Panc1 (cell line): ENCODE measurements at regions not wholly inside any gene's neighbourhood (a gene's known extent, or its start where the extent isn't known, plus 50 kb on each side); places are given as distances from the start of the nearest gene placed in this dataset.

Experiments used
- ATAC-seq: fragments of 200-7000 bp; cut with Tn5 transposase; 2 replicates; pipeline ENCODE4 v1.9.1; 2020; ENCODE audit warnings: mild to moderate bottlenecking, moderate library complexity
- BruUV-seq: library from RNA; stranded (reverse); fragments of 400-500 nt; replicated peaks from 2 replicates; lab custom pipeline; 2021; lab: Mats Ljungman, UMichigan
- CTCF ChIA-PET: fragments of 300-600 bp; sonication (Branson Sonifier 250); formaldehyde crosslinking; loops from one replicate; lab custom pipeline; 2022; ENCODE audit warnings: antibody characterized with exemption; lab: Charles Lee
- POLR2A ChIA-PET: fragments of 300-600 bp; sonication (Branson Sonifier 250); formaldehyde crosslinking; loops from one replicate; lab custom pipeline; 2022; ENCODE audit warnings: antibody characterized with exemption; lab: Charles Lee
- DNase-seq: peaks from one replicate; pipeline ENCODE4 v3.0.0-alpha.2; 2010; ENCODE audit warnings: low read depth, low spot score
- H3K27ac ChIP-seq: 2 replicates; pipeline ENCODE4 v1.5.1; 2011; ENCODE audit warnings: mild to moderate bottlenecking, low read length, inconsistent platforms
- H3K27me3 ChIP-seq: fragments of 200-500 bp; sonication (Bioruptor generic); 2 replicates; pipeline ENCODE4 v1.6.0; 2014; ENCODE audit warnings: low read length, inconsistent platforms; ENCODE audit not compliant: control insufficient read depth, insufficient read depth
- H3K36me3 ChIP-seq: fragments of 200-500 bp; sonication (Bioruptor generic); 2 replicates; pipeline ENCODE4 v1.5.1; 2014; ENCODE audit warnings: inconsistent platforms, mild to moderate bottlenecking, low read length, moderate library complexity; ENCODE audit not compliant: control insufficient read depth, insufficient read depth
- H3K4me1 ChIP-seq: 2 replicates; pipeline ENCODE4 v1.5.1; 2011; ENCODE audit warnings: inconsistent platforms, mild to moderate bottlenecking, low read length, moderate library complexity; ENCODE audit not compliant: control insufficient read depth, insufficient read depth
- H3K4me3 ChIP-seq, 2 experiments: 2 replicates each; pipeline ENCODE4 v1.5.1; 2011 to 2012; ENCODE audit warnings: low read depth in 2 of 2, low read length in 2 of 2, mild to moderate bottlenecking in 2 of 2, inconsistent platforms in 1 of 2, moderate library complexity in 1 of 2
- H3K9me3 ChIP-seq: fragments of 200-500 bp; sonication (Bioruptor generic); 2 replicates; pipeline ENCODE4 v1.5.1; 2014; ENCODE audit warnings: low read depth, mild to moderate bottlenecking, inconsistent platforms, low read length, moderate library complexity; ENCODE audit not compliant: control insufficient read depth, insufficient read depth
- POLR2AphosphoS5 ChIP-seq: IDR thresholded peaks from 2 replicates; pipeline ENCODE4 v1.6.1; 2012; ENCODE audit warnings: mild to moderate bottlenecking, low read depth, low read length, moderate library complexity
- SIN3A ChIP-seq: IDR thresholded peaks from 2 replicates; pipeline ENCODE4 v1.6.1; 2012; ENCODE audit warnings: low read depth, mild to moderate bottlenecking, low read length, moderate library complexity, borderline replicate concordance; ENCODE audit not compliant: insufficient read depth
- TCF7L2 ChIP-seq: IDR thresholded peaks from 2 replicates; pipeline ENCODE4 v1.6.1; 2011; ENCODE audit warnings: mild to moderate bottlenecking, low read depth, low read length, inconsistent platforms
- in situ Hi-C: cut with HindIII; loops from 2 replicates; pipeline ENCODE4 v1.10.0; 2016; ENCODE audit warnings: low sequenced_read_pairs, low pct_unique_long_range_greater_than_20kb
- intact Hi-C: fragments of 100-400 bp; cut with micrococcal nuclease; formaldehyde crosslinking; loops from one replicate; pipeline ENCODE4 v1.10.0; 2022; ENCODE audit not compliant: unreplicated experiment
- TF ChIP-seq, protein P1 (sequence below), 2 experiments: IDR thresholded peaks; 2 replicates each; pipeline ENCODE4 v1.6.1; 2011 to 2012; ENCODE audit warnings: low read depth in 2 of 2, control low read depth in 1 of 2, low read length in 1 of 2, mild to moderate bottlenecking in 1 of 2, moderate library complexity in 1 of 2; ENCODE audit not compliant: insufficient read depth in 1 of 2
- TF ChIP-seq, protein P2 (sequence below): fragments of 450-650 bp; IDR thresholded peaks from 2 replicates; pipeline ENCODE4 v1.5.1; 2017; ENCODE audit warnings: mild to moderate bottlenecking

DNA sequence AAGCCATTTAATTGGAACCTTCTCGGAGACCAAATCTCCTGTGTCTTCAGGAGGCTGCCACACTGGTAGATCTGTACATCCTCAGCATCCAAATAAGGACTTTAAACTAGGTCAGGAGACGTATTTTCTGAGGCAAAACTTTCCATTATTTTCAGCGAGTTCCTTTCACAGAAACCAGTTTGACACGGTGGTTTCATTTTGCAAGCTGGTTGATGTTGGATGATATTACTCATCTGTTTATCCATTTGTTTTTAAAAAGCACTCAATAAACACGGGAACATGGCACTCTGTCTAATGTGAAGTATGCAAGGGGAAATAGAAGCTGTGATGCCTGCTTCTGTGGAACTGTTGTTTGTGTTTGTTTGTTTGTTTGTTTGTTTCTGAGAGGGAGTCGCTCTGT is 199.6 kb downstream of the ERCC6L2 start:
- no peaks in the 10 kb centered on the region for H3K36me3 ChIP-seq
- in situ Hi-C loops: no loop called here
- H3K9me3 ChIP-seq: no peaks in the 10 kb centered on the region
- no TSS peak for BruUV-seq
- no peak for ATAC-seq
- ChIA-PET POLR2A (no interaction called here), CTCF (interaction anchor here (0.7 kb wide), 1 partner anchor 748 kb away, joined by 5 read pairs; no protein-coding TSS in a partner anchor)
- no peak for TF ChIP-seq TCF7L2
- TF ChIP-seq, protein P1, sequence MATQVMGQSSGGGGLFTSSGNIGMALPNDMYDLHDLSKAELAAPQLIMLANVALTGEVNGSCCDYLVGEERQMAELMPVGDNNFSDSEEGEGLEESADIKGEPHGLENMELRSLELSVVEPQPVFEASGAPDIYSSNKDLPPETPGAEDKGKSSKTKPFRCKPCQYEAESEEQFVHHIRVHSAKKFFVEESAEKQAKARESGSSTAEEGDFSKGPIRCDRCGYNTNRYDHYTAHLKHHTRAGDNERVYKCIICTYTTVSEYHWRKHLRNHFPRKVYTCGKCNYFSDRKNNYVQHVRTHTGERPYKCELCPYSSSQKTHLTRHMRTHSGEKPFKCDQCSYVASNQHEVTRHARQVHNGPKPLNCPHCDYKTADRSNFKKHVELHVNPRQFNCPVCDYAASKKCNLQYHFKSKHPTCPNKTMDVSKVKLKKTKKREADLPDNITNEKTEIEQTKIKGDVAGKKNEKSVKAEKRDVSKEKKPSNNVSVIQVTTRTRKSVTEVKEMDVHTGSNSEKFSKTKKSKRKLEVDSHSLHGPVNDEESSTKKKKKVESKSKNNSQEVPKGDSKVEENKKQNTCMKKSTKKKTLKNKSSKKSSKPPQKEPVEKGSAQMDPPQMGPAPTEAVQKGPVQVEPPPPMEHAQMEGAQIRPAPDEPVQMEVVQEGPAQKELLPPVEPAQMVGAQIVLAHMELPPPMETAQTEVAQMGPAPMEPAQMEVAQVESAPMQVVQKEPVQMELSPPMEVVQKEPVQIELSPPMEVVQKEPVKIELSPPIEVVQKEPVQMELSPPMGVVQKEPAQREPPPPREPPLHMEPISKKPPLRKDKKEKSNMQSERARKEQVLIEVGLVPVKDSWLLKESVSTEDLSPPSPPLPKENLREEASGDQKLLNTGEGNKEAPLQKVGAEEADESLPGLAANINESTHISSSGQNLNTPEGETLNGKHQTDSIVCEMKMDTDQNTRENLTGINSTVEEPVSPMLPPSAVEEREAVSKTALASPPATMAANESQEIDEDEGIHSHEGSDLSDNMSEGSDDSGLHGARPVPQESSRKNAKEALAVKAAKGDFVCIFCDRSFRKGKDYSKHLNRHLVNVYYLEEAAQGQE (IDR thresholded peaks at IDR 0.05; ENCODE audit: insufficient read depth in 1 of 2, low read depth in 2 of 2, low read length in 1 of 2): no peak
- TF ChIP-seq, protein P2, sequence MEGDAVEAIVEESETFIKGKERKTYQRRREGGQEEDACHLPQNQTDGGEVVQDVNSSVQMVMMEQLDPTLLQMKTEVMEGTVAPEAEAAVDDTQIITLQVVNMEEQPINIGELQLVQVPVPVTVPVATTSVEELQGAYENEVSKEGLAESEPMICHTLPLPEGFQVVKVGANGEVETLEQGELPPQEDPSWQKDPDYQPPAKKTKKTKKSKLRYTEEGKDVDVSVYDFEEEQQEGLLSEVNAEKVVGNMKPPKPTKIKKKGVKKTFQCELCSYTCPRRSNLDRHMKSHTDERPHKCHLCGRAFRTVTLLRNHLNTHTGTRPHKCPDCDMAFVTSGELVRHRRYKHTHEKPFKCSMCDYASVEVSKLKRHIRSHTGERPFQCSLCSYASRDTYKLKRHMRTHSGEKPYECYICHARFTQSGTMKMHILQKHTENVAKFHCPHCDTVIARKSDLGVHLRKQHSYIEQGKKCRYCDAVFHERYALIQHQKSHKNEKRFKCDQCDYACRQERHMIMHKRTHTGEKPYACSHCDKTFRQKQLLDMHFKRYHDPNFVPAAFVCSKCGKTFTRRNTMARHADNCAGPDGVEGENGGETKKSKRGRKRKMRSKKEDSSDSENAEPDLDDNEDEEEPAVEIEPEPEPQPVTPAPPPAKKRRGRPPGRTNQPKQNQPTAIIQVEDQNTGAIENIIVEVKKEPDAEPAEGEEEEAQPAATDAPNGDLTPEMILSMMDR: no peak
- TF ChIP-seq POLR2AphosphoS5: no peak
- TF ChIP-seq SIN3A: no peak
- no peak overlapping the region for H3K4me3 ChIP-seq
- DNase-seq: no peak
- H3K27ac ChIP-seq: no peak overlapping the region
- intact Hi-C loops: no loop called here
- no peaks in the 10 kb centered on the region for H3K4me1 ChIP-seq
- H3K27me3 ChIP-seq: no peaks in the 10 kb centered on the region

DNA sequence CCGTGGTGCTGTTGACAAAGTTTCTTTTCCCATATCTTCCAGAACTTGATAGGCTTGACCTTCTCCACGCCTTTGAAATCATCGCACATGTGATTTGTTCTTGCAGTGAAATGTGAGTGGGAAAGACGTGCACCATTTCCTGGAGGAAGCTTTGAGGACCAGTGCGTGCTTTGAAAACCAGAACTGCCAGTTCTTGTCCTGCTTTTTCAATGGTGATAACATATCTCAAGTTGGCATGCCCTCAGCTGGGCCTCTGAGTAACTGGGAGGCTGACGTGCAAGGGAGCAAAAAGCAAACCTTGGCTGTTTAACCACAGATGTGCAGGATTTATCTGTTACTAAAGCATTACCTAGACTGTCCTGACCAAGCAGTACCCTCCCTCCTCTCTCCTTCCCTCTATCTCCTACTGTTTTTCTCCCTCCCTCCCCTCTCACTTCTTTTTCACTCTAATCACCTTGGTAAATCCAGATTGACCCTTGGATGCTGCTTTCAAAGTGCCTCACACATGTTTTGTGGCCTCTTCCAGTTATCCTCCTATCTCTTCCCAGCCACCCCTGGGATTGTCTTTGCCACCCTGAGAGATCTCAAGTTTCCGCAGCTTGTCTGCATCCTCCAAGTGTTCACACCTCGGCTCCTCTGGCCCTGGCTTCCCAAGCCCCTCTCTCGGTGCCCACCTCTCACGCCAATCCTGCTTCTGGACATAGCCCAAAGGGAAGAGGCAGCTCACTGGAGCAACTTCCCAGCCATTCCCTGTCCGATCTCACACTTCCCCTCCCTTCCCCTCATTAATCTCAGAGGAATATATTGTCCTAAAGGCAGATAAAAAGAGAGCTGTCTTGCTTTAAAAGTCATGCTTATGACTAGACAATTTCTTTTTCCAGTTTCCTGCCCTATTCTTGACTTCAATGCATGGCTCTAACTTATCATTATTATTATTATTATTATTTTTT is 198.3 kb downstream of the ERCC6L2 start:
- H3K27ac ChIP-seq: no peak overlapping the region
- POLR2A ChIA-PET: no interaction called here
- no peak for TF ChIP-seq POLR2AphosphoS5
- no peak for TF ChIP-seq TCF7L2
- TF ChIP-seq, protein P1 (IDR thresholded peaks at IDR 0.05; ENCODE audit: insufficient read depth in 1 of 2, low read depth in 2 of 2, low read length in 1 of 2): no peak
- TF ChIP-seq, protein P2: no peak
- TF ChIP-seq SIN3A: no peak
- intact Hi-C loops (no loop called here), in situ Hi-C loops (no loop called here)
- no peaks in the 10 kb centered on the region for H3K9me3 ChIP-seq
- BruUV-seq: no TSS peak
- H3K36me3 ChIP-seq: no peaks in the 10 kb centered on the region
- H3K4me3 ChIP-seq: no peak overlapping the region
- H3K27me3 ChIP-seq: no peaks in the 10 kb centered on the region
- no peak for DNase-seq
- no peak for ATAC-seq
- CTCF ChIA-PET: no interaction called here
- no peaks in the 10 kb centered on the region for H3K4me1 ChIP-seq
